ENCODE measurements at regions not wholly inside any gene's neighbourhood (a gene's known extent, or its start where the extent isn't known, plus 50 kb on each side); places are given as distances from the start of the nearest gene placed in this dataset.

GRCh38 chr21:26761174-26761915 is 83.9 kb downstream of the ADAMTS1 start:
- no peaks in the 10 kb centered on the region for H3K36me3 ChIP-seq
- no peaks in the 10 kb centered on the region for H3K4me1 ChIP-seq
- no peak for DNase-seq (ENCODE audit: low spot score in 2 of 2)
- no peak overlapping the region for H3K27ac ChIP-seq
- no peaks in the 10 kb centered on the region for H3K27me3 ChIP-seq
- H3K9me3 ChIP-seq = no peaks in the 10 kb centered on the region
- no peak overlapping the region for H3K4me3 ChIP-seq
- no peak for TF ChIP-seq CTCF (IDR thresholded peaks at IDR 0.05)
- no peak for TF ChIP-seq POLR2A (IDR thresholded peaks at IDR 0.05)
- TF ChIP-seq POLR2AphosphoS5 (IDR thresholded peaks at IDR 0.05) = no peak
- no peak for TF ChIP-seq EP300 (IDR thresholded peaks at IDR 0.05)
- WGBS = 86% methylated on average over 8 of the region's 8 CpGs

GRCh38 chr21:26759731-26760130 is 85.5 kb downstream of the ADAMTS1 start:
- no peak for DNase-seq (ENCODE audit: low spot score in 2 of 2)
- Histone ChIP-seq H3K4me1 (no peaks in the 10 kb centered on the region), H3K9me3 (no peaks in the 10 kb centered on the region), H3K27ac (no peak overlapping the region), H3K4me3 (no peak overlapping the region), H3K36me3 (no peaks in the 10 kb centered on the region), H3K27me3 (no peaks in the 10 kb centered on the region)
- 44% methylated on average over 2 of the region's 2 CpGs for WGBS
- TF ChIP-seq POLR2A (IDR thresholded peaks at IDR 0.05) = no peak
- TF ChIP-seq CTCF (IDR thresholded peaks at IDR 0.05) = no peak
- no peak for TF ChIP-seq EP300 (IDR thresholded peaks at IDR 0.05)
- TF ChIP-seq POLR2AphosphoS5 (IDR thresholded peaks at IDR 0.05) = no peak

GRCh38 chr21:26758083-26758880 is 86.9 kb downstream of the ADAMTS1 start:
- WGBS = 70% methylated on average over 3 of the region's 3 CpGs
- Histone ChIP-seq H3K4me3 (no peak overlapping the region), H3K27me3 (no peaks in the 10 kb centered on the region), H3K9me3 (no peaks in the 10 kb centered on the region), H3K36me3 (no peaks in the 10 kb centered on the region), H3K4me1 (no peaks in the 10 kb centered on the region), H3K27ac (no peak overlapping the region)
- DNase-seq (ENCODE audit: low spot score in 2 of 2) = no peak
- no peak for TF ChIP-seq POLR2AphosphoS5 (IDR thresholded peaks at IDR 0.05)
- TF ChIP-seq CTCF (IDR thresholded peaks at IDR 0.05) = no peak
- no peak for TF ChIP-seq POLR2A (IDR thresholded peaks at IDR 0.05)
- no peak for TF ChIP-seq EP300 (IDR thresholded peaks at IDR 0.05)

GRCh38 chr21:26756491-26757159 is 88.6 kb downstream of the ADAMTS1 start:
- Histone ChIP-seq H3K4me3 (no peak overlapping the region), H3K27ac (no peak overlapping the region), H3K36me3 (no peaks in the 10 kb centered on the region), H3K9me3 (no peaks in the 10 kb centered on the region), H3K27me3 (no peaks in the 10 kb centered on the region), H3K4me1 (no peaks in the 10 kb centered on the region)
- WGBS = 80% methylated on average over 3 of the region's 3 CpGs
- no peak for DNase-seq (ENCODE audit: low spot score in 2 of 2)
- TF ChIP-seq POLR2A (IDR thresholded peaks at IDR 0.05) (no peak), EP300 (IDR thresholded peaks at IDR 0.05) (no peak), POLR2AphosphoS5 (IDR thresholded peaks at IDR 0.05) (no peak), CTCF (IDR thresholded peaks at IDR 0.05) (no peak)

GRCh38 chr21:26754853-26755252 is 90.4 kb downstream of the ADAMTS1 start:
- Histone ChIP-seq H3K9me3 (no peaks in the 10 kb centered on the region), H3K27me3 (no peaks in the 10 kb centered on the region), H3K27ac (no peak overlapping the region), H3K36me3 (no peaks in the 10 kb centered on the region), H3K4me1 (no peaks in the 10 kb centered on the region), H3K4me3 (no peak overlapping the region)
- TF ChIP-seq POLR2A (IDR thresholded peaks at IDR 0.05) (no peak), EP300 (IDR thresholded peaks at IDR 0.05) (no peak), CTCF (IDR thresholded peaks at IDR 0.05) (no peak), POLR2AphosphoS5 (IDR thresholded peaks at IDR 0.05) (no peak)
- WGBS = 95% methylated on average over 2 of the region's 2 CpGs
- no peak for DNase-seq (ENCODE audit: low spot score in 2 of 2)

All from suprapubic skin (tissue), 4 donors.